ENCODE measurements at regions not wholly inside any gene's neighbourhood (a gene's known extent, or its start where the extent isn't known, plus 50 kb on each side); places are given as distances from the start of the nearest gene placed in this dataset.

- no peak for TF ChIP-seq CTCF (IDR thresholded peaks at IDR 0.05; ENCODE audit: low read depth, low read length)
- no peak overlapping the region for H3K4me3 ChIP-seq (ENCODE audit: low read depth, low read length)
These were observed 61.9 kb downstream of the EXOSC2 start for GRCh38 chr9:130755377-130756007.

GRCh38 chr9:130756037-130756436 lies 62.5 kb downstream of the EXOSC2 start:
- H3K4me3 ChIP-seq (ENCODE audit: low read depth, low read length), result no peak overlapping the region
- TF ChIP-seq CTCF (IDR thresholded peaks at IDR 0.05; ENCODE audit: low read depth, low read length), result no peak

GRCh38 chr9:130756455-130757152 lies 63.0 kb downstream of the EXOSC2 start:
- TF ChIP-seq CTCF (IDR thresholded peaks at IDR 0.05; ENCODE audit: low read depth, low read length), result no peak
- H3K4me3 ChIP-seq (ENCODE audit: low read depth, low read length), result no peak overlapping the region

- no peak overlapping the region for H3K4me3 ChIP-seq (ENCODE audit: low read depth, low read length)
- no peak for TF ChIP-seq CTCF (IDR thresholded peaks at IDR 0.05; ENCODE audit: low read depth, low read length)
These were observed 66.2 kb downstream of the EXOSC2 start for GRCh38 chr9:130759738-130760137.

GRCh38 chr9:130763331-130764171 lies 70.0 kb downstream of the EXOSC2 start:
- no peak overlapping the region for H3K4me3 ChIP-seq (ENCODE audit: low read depth, low read length)
- TF ChIP-seq CTCF (IDR thresholded peaks at IDR 0.05; ENCODE audit: low read depth, low read length), result no peak

GRCh38 chr9:130765137-130766020 lies 69.7 kb upstream of the ABL1 start:
- no peak overlapping the region for H3K4me3 ChIP-seq (ENCODE audit: low read depth, low read length)
- no peak for TF ChIP-seq CTCF (IDR thresholded peaks at IDR 0.05; ENCODE audit: low read depth, low read length)

Measured in WI38 (cell line).